Ureter (tissue), 1 donor: ENCODE measurements at regions not wholly inside any gene's neighbourhood (a gene's known extent, or its start where the extent isn't known, plus 50 kb on each side); places are given as distances from the start of the nearest gene placed in this dataset.
A peak's percentile ranks its signal among the peaks of the same experiment; 100 is the strongest.

Experiments used
- DNase-seq: peaks from one replicate; pipeline ENCODE4 v3.0.0-alpha.2; 2020; ENCODE audit warnings: low spot score
- donor health status: DM: yes; HTN: yes; CAD: no.

DNA sequence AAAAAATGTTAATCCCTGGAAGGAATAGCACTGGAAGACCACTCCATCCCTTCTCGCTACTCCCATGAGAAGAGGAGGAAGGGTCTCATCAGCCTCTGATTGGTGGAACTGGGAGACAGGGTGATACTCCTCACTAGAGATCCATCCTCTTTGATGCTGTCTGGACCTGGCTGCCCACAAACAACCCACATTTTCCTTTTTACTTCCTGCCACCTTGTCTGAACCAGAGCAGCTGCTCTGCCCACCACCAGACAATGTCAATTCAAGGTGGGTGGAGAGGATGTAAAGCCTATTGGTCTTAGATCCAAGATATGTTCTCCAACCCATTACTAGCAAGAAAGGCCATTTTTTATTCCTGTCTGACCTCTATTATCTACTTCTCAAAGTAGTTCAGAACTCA is 246.9 kb upstream of the TANK start:
- no peak for DNase-seq

DNA sequence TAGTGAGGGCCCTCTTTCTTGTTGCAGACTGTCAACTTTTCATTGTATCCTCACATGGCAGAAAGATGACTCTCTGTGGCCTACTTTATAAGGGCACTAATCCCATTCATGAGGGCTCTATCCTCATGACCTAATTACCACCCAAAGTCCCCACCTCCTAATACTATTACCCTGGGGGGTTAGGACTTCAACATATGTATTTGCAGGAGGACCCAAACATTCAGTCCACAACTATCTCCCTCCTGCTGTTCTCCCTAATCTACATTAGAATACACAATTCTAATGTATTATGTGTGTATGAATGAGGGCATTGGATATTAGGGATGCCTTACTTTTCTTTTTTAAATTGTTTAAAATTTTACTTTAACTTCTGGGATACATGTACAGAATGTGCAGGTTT is 246.0 kb upstream of the TANK start:
- DNase-seq = no peak

DNA sequence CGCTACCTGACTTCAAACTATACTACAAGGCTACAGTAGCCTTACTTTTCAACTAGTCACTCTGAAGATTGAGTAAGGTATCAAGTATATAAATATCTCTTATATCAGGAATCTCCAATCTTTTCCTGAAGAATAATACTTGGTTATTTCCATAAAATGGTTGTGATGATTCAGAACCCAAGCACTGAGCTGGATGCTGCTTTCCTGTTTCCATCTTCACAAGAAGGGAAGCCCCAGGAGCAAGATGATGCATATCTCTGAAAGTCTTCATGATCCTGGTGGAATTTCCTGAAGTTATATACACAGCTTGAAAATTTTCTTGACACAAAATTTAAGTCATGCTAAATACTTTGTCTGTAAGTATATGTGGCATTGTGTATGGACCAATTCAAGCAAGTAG is 243.9 kb upstream of the TANK start:
- DNase-seq = no peak

DNA sequence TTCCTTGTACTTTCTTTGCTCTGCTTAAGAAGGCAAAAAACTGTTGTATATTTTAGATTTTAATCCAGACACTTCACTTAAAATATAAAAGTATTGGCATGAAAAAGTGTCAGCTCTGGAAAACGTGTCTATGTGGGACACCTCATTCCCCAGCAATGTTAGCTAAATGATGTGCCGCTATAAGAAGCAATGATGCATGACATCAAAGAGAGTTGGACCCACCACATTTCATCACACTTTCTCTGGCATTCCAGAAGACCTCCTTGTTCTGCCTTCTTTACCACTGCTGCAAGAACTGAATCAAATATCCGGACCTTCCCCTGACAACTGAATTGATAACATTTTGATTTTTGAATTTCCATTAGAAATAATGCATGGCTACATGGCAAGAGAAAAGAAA is 242.4 kb upstream of the TANK start:
- DNase-seq = no peak

DNA sequence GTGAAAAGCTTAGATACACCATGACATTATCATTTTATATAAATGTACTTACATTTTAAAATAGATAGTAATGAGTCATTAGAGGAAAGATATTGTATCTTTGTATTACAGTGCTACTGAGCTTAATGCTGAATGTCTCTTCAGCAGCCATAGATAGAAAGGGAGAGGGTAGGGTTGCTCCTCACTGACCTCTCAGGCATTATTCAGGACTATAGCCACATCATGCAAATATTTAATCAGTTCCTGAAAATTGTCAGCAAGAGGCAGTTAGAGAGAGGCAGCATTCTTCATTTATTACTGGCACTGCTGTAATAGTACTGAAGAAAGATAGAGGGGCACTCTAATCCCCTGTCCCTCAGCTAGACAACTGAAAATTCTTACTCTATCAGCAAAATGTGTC is 242.0 kb upstream of the TANK start:
- no peak for DNase-seq

DNA sequence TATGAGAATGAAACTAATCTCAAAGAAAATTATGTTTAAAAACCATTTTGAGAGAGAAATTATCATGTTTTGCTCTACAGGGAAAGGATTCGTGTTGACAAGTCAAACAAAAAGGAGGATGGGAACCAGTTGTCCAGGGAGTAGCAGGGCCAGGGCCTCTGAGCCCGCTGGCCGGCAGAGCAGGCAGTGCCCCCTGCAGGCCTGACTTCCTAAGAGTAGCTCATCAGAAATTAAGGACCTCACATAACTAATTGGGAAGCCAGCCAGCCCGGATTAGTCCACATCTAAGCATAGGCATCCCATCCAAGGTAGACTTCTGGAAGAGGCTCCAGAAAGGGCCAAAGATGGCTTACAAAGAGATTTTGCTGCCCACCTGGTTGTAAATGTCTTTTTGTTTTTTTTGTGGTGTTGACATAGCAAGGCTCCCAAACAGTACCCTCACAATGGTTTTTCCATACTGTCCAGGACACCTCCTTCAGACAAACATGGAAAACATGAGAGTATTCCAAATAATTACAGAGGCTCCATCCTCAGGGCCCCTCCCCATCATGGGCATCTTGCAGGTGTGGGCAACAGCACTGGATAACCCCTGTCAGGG is 241.2 kb upstream of the TANK start:
- DNase-seq = peak; percentile 49

DNA sequence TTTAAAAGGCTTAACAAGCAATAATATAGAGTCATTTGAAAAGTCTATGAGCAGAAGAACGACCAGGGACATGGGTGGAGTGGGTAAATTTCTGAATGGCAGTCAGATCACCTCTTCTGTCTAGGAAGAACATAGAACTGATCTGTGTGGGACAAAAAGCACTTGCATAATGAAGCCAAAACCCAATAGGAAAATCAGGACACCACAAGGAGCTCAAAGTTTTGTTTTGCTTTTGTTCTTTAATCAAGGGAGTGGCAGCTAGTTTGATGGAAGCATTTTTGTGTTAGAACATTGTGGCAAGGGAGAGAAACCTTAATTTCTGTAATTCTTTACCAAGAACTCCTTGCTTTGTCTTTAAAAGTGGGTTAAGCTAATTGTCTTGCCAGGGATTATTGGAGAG is 240.2 kb upstream of the TANK start:
- no peak for DNase-seq

DNA sequence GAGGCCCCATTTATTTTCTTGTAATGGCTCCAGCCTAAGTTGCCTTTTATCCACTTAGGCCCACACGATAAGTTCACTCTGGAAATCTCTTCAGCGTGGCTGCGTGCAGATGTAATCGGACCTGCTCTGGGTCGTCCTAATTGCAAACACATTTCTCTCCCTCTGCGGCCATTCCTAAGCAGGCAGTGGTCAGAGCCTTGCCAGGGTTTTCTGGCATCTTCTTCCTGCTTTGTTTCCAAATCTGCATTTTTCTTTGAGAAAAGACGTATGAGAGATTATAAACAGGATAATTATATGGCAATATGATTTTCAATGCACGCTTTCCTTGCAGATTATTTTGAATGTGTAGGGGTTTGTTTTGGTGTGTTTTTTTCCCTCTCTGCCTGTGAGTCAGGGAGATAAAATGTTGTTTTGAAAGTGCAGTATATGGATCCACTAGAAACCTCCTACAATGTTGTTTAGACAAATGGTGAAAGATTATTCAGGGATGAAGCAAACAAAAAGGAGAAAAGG is 239.4 kb upstream of the TANK start:
- DNase-seq = peak; percentile 44

DNA sequence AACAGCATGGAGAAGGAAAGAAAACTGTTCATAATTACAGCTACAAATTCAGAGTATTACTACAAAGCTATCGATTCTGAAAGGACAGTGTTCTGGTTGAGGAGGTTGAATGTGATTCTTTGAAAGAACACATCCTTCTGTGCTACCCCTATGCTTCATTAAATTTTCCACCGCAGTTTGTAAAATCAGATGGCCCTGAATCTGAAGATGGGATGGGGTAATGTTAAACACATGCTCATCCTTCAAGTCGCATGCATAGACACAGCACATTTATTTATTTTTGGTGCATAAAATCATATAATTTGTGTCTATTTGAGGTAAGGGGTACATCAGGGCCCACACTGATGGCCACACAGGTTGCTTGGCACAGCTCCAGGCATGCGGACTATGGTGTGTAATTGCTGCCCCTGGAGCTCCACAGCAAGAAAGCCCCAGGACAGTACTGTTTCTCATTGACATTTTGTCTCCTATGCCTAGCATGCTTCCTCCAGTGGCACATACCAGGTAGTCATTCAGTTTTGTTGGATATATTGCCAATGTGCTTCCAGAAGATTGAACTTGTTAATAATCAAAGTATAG is 238.8 kb upstream of the TANK start:
- no peak for DNase-seq

DNA sequence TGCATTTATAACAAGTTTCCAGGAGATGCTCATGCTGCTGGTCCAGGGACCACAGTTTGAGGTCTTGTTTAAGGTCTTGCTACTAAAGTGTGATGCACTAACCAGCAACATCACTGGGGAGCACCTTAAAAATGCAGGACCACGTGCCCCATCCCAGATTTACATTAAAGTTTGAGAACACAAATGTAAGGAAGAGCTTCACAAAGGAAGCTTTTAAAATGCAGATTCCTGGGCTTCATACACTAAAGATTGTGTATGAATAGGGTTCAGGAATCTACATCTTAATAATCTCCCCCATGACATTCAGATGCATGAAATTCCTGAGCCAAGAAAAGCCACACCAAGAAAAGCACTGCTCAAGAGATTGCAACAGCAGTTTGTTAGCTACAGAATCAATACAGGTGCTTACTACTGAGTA is 235.3 kb upstream of the TANK start:
- DNase-seq = no peak

DNA sequence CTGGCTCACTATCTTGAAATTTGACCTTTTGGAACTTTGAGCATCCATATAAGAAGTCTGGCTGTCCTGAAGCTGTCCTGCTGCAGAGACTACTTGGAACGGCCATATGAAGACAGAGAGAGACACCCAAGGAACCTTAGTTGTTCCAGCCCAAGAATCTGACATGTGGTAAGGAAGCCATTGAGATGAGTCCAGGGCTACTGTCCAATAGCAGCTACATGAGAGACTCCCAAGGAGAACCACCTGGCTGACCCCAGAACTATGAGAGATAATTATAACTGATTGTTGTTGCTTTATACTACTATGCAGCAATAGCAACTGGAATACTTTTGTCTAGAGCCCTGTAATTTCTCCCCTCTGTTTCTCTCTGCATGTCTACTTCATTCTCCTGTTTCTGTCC is 234.3 kb upstream of the TANK start:
- no peak for DNase-seq

DNA sequence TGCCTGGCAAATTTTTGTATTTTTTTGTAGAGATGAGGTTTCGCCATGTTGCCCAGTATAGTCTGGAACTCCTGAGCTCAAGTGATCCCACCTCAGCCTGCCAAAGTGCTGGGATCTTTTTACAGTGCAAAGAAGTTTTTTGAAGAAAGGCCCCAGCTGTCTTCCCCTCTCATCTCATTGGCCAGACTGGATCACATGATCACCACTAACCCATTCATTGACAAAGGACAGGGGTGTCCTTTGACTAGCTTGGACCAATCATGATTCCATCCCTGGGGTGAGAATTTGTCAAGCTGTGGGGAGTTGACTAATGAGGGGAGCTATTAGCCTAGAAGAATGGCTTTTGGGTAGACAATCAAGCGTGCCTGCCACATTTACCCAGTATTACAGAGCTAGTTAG is 232.9 kb upstream of the TANK start:
- DNase-seq = no peak

DNA sequence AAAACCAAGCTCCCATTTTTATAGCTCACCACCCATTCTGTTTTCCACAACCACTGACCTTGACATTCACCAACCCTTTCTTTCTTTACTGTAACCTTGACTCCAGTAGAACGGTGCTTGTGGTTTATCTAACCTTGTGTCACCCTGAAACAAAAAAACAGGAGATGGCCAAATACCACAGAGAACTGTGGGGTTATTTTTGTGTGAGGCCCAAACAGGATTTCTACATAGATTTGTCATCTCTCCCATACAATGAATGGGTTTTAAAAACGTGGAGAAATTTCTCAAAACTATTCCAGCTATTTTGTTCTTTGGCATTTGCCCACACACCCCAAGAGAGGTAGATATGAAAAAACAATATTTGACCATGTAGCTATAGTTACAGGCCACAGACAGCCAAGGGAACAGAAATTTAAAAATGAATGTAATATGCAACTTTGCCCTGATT is 231.3 kb upstream of the TANK start:
- DNase-seq = no peak

DNA sequence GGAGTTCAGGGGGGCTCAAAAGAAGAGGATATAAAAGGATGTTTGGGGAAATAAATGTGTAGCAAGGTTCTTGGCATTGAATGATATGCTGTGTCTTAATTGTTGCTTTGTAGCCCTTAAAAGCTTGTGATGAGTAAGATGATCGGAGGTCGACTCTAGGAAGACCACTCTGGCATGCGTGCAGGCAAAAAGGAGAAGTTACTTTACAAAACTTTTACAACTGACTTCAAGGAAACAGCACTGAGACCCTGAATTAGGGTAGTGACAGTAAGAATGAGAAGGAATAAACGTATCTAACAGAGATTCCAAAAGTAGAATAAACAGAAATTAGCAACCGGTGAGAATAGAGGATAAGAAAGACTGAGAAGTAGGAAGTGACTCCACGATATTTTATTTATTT is 228.7 kb upstream of the TANK start:
- no peak for DNase-seq

DNA sequence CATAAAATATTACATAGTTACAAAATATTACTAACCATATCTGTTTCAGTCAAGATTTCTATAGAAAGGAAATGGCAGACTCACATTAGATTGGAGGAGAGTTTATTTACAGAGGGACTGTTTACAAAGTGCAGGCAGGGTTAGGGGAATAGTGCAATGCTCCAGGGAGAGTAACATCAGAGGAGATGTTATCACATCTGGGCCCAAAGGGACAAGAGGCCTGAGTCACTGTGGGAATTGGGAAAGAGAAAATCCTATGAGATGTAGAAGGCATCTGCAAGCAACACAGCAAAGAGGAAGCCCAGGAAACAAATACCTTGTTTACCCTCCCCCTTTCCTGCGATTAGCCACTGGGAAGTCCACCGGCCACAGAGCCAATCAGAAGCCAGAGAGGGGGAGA is 227.3 kb upstream of the TANK start:
- DNase-seq = no peak

DNA sequence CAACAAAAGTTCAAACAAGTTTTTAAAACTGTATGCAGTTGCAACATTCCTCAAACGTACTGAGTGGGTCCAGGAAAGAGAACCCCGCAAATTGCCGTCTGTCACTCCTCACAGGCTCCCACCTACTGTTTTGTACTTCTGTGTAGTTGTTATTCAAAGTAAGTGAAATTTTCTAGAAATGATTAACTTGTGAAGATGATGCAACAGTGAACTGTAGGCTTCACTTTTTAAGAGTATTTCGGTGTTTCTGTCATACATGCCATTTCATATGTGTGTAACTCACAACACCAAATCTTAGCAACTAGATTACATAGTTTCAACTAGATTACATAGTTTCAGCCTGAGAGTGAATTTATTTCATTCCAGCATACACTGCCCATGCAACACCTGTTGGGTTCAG is 226.0 kb upstream of the TANK start:
- DNase-seq = no peak

DNA sequence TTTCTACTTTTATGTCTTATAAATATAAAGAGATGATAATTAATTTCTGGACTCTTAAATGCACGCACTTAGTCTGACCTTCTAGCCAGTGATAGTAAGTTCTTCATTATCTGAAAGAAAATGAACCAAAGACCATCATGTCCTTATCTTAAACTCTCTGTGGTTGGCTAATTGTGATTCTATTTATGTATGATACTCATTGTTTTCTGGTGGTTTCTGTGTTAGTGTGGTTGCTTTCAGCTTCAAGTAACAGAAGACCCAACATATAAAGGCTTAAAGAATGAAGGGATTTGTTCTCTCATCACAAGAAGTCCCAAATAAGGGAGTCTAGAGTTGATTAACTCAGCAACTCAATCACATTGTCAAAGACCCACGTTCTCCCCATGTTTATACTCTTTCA is 225.2 kb upstream of the TANK start:
- no peak for DNase-seq

DNA sequence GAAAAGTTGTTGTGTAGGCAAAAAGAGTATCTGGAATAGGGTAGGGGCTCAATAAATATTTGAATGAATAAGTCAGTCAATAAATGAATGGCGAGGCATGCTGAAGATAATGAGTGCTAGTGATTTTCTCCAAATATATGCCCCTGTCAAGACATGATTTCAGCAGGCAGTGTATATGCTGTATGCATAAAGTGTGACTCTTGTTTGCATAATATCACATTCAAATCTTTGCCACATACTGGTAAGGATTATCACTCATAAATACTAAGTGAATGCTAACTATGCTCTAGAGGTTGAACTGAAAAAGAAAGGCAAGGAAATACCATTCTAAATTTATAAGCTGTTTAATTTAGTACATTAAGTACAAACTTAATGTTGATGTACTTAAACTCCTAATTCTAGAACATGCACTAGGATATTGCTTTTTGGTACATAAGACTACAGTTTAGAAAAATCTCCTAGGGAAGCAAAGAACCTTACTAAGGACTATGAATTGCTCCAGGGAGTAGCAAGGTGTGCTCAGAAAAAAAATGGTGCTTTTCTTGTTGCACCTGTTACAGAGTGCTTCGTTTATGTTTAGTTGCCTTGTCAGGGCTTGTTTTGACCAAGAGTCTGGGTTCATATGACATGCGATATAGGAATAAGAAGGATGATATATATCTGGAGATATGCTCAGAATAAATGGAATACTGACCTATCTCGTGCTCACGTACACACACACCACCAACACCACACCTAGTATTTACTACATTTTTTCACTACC is 224.0 kb upstream of the TANK start:
- DNase-seq = no peak

DNA sequence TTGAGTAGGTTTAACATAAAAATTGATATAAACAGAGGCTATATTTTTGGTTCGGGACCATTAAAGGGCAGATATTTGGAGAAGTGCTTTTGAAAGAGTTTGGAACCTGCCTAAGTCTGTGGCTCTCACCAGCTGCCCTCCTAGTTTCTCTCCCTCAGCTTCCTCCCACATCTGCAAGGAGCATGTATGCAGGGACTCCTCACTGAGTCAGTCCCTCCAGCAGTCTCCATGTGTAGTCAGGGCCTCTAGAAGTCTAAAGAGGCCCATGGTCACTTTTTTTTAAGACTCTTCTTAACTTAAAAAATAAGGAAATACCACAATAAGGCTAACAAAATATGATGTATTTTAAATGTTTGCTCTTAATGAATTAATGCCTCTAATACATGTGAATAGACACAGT is 220.0 kb upstream of the TANK start:
- DNase-seq = no peak

DNA sequence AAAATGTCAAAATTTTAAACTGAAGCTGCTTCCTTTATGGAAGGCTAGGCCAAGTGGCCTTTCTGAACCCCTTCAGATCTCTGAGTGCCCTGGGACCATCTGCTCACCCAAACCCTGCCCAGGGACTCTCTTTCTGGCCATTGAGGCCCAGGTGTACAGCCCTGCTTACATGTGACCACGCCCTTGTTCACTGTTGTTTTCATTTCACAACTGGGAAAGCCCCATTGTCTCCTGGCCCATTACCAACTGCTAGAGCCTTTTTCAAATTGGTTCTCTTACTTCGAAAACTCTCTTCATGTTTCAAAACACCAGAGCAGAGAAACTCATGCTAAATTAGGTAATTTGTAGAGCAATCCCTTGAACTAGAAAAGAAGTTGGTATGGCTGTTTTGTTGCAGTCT is 219.5 kb upstream of the TANK start:
- no peak for DNase-seq

DNA sequence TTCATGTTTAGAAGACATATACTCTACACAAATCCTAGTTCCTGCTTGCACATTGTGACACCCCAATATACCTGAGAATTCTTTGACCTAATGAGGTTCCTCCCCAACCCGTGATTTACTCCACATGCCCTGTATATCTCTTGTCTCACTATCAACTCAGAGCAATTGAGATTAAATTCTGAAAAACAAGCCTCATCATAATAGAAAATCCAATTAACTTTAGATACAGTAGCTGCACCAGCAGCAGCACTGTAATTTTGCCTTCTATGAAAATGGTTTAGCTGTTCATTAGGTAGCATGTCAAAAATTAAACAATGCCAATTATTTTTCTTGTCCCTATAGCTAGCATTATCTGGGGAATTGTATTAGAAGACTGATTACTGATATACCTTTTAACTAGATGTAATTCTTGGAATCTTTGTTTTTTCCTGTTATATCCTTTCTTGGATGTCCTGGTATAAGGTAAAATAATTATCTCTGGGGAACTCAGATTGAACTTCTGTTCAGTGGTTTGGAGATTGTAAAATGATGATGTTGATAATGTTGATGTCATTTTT is 218.9 kb upstream of the TANK start:
- no peak for DNase-seq

DNA sequence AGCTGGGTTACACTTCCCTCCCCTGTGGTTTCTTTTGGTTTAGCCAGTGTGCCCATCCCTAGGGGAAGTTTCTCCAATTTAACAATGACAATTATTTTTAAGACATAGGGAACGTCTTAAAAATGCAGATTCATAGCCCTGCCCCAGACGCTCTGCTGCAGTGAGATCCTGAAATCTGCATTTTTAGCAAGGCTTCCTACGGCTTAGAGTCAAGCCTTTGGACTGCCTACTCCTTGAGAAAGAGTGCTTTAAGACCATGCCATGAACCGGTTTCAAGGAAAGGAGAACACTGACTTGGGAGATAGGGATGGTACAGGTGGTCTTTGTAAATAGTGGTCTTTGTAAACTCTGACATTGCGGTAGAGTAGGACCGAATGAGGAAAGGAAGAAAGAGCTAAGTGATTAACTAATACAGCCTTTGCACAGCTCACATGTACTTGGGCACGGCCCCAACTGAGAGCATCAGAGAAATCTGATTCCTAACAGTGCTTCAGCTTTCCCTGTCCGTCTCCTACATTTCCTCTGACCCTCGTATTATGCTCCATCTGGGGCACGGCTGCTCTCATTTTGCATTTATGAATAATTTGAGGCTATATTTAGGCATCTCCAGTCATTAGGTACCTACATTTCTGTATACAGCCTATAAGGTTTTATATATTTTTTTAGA is 217.6 kb upstream of the TANK start:
- DNase-seq = no peak
